AG04449 (cell line): ENCODE measurements at regions not wholly inside any gene's neighbourhood (a gene's known extent, or its start where the extent isn't known, plus 50 kb on each side); places are given as distances from the start of the nearest gene placed in this dataset.

Source experiments
- CTCF ChIA-PET: fragments of 350-600 bp; formaldehyde crosslinking; extraction: SDS; loops from one replicate; lab custom pipeline; 2021; ENCODE audit warnings: antibody characterized with exemption; lab: Yijun Ruan, JAX
- POLR2A ChIA-PET: fragments of 400-600, 350-600 bp; formaldehyde crosslinking; extraction: SDS; loops from one replicate; lab custom pipeline; 2020; ENCODE audit warnings: antibody characterized with exemption, inconsistent platforms; lab: Yijun Ruan, JAX
- DNase-seq: peaks from one replicate; pipeline ENCODE4 v3.0.0-alpha.2; 2010; ENCODE audit warnings: low read depth, low spot score
- H3K4me3 ChIP-seq: 2 replicates; pipeline ENCODE4 v1.5.1; 2011; ENCODE audit warnings: low read depth, mild to moderate bottlenecking, control low read depth, low read length
- CTCF ChIP-seq: IDR thresholded peaks from one replicate; pipeline ENCODE4 v1.5.1; 2011; ENCODE audit warnings: mild to moderate bottlenecking, moderate library complexity, low read length, control low read depth, inconsistent platforms; ENCODE audit not compliant: insufficient read depth; ENCODE audit errors: missing control alignments

- POLR2A ChIA-PET, result no interaction called here
Measured at GRCh38 chr2:117519238-117519637, 295.3 kb upstream of the DDX18 start.

DNA sequence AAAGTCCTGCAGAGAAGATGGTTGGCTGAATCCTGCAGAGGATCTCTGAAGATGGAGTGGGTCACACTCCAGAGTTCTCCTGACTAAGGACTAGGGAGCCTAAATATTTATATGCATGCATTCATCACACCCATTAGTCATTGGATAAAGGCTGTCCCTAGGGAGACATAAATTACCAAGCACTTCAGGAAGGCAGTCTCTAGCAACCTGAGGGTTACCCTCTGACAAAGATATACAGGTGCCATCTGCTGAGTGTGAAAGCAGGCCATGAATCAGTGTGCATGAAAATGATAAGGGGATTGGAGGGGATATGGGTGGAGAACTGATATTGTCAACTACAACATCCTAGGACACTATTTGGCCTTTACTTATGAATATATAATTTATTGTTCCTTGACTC, 294.8 kb upstream of the DDX18 start:
- H3K4me3 ChIP-seq, result no peak overlapping the region
- no peak for DNase-seq
- no peak for TF ChIP-seq CTCF
- ChIA-PET CTCF (no interaction called here), POLR2A (no interaction called here)

More at GRCh38 chr2:117519238-117519637, 295.3 kb upstream of the DDX18 start:
- no peak for DNase-seq
- CTCF ChIA-PET, result no interaction called here
- no peak overlapping the region for H3K4me3 ChIP-seq
- TF ChIP-seq CTCF, result no peak

- CTCF ChIA-PET, result no interaction called here
Measured at GRCh38 chr2:117523267-117523666, 291.2 kb upstream of the DDX18 start.

GRCh38 chr2:117523711-117524238, 290.7 kb upstream of the DDX18 start:
- no peak for DNase-seq
- ChIA-PET CTCF (no interaction called here), POLR2A (no interaction called here)
- TF ChIP-seq CTCF, result no peak
- H3K4me3 ChIP-seq, result no peak overlapping the region

More at GRCh38 chr2:117523267-117523666, 291.2 kb upstream of the DDX18 start:
- DNase-seq, result no peak
- POLR2A ChIA-PET, result no interaction called here
- no peak for TF ChIP-seq CTCF
- no peak overlapping the region for H3K4me3 ChIP-seq

- CTCF ChIA-PET, result no interaction called here
- H3K4me3 ChIP-seq, result no peak overlapping the region
- DNase-seq, result no peak
- TF ChIP-seq CTCF, result no peak
- POLR2A ChIA-PET, result no interaction called here
Measured at GRCh38 chr2:117536139-117536538, 278.4 kb upstream of the DDX18 start.

DNA sequence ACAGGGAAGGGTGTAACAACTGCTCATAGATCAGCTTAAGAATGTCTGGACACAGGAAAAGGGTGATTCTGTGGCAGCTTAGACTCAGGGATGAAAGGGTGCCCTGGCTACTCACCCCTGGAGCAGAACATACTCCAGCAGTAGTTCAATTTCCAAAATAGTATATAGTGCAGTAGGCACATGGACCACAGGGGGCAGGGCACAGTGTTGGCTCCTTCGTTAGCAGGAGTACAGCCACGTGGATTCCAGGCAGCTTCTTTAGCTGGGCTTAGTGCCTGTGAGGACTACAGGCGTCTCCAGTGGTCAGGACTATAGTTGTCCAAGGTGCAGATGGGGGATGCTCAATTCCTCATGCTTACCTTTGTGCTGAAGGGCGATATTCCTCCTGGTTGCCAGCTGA, 277.5 kb upstream of the DDX18 start:
- DNase-seq, result no peak
- POLR2A ChIA-PET, result no interaction called here
- TF ChIP-seq CTCF, result no peak
- CTCF ChIA-PET, result no interaction called here
- H3K4me3 ChIP-seq, result no peak overlapping the region
